MCF 10A (cell line): ENCODE measurements at regions not wholly inside any gene's neighbourhood (a gene's known extent, or its start where the extent isn't known, plus 50 kb on each side); places are given as distances from the start of the nearest gene placed in this dataset.
"Not testable (repeated sequence)": the region's sequence is repeated elsewhere in the genome, so short reads cannot be mapped to it uniquely, and the experiment has no call there.

Source experiments
- BruUV-seq: library from RNA; stranded (reverse); fragments of 400-500 nt; replicated peaks from 2 replicates; lab custom pipeline; 2021; lab: Mats Ljungman, UMichigan
- CTCF ChIA-PET: fragments of 300-600 bp; sonication (Branson Sonifier 250); formaldehyde crosslinking; extraction: SDS; loops from one replicate; lab custom pipeline; 2021; ENCODE audit warnings: antibody characterized with exemption, inconsistent platforms; lab: Yijun Ruan, JAX
- POLR2A ChIA-PET: fragments of 300-600, 350-650 bp; sonication (Branson Sonifier 250); formaldehyde crosslinking; extraction: SDS; loops from one replicate; lab custom pipeline; 2020; ENCODE audit warnings: antibody characterized with exemption, inconsistent platforms; lab: Yijun Ruan, JAX
- DNase-seq: peaks from one replicate; pipeline ENCODE4 v3.0.0-alpha.2; 2018; ENCODE audit not compliant: unreplicated experiment
- H3K27ac Mint-ChIP-seq: one replicate; pipeline ENCODE4 v1.8.0; 2022; ENCODE audit warnings: mild to moderate bottlenecking, low read depth, mixed read lengths; ENCODE audit not compliant: unreplicated experiment
- H3K27me3 Mint-ChIP-seq: one replicate; pipeline ENCODE4 v1.8.0; 2022; ENCODE audit warnings: mixed read lengths; ENCODE audit not compliant: insufficient read depth, unreplicated experiment
- H3K36me3 Mint-ChIP-seq: one replicate; pipeline ENCODE4 v1.8.0; 2022; ENCODE audit warnings: mild to moderate bottlenecking, moderate library complexity, mixed read lengths; ENCODE audit not compliant: insufficient read depth, unreplicated experiment
- H3K4me1 Mint-ChIP-seq: one replicate; pipeline ENCODE4 v1.8.0; 2022; ENCODE audit warnings: mixed read lengths; ENCODE audit not compliant: insufficient read depth, unreplicated experiment
- H3K4me3 Mint-ChIP-seq: one replicate; pipeline ENCODE4 v1.8.0; 2022; ENCODE audit warnings: mild to moderate bottlenecking, moderate library complexity, mixed read lengths; ENCODE audit not compliant: unreplicated experiment
- H3K9me3 Mint-ChIP-seq: one replicate; pipeline ENCODE4 v1.8.0; 2022; ENCODE audit warnings: mixed read lengths; ENCODE audit not compliant: unreplicated experiment
- intact Hi-C: fragments of 100-400 bp; cut with micrococcal nuclease; formaldehyde crosslinking; loops from 2 replicates; pipeline ENCODE4 v1.14.1; 2022
- TF ChIP-seq, protein P1 (sequence below): fragments of 200-600 bp; IDR thresholded peaks from one replicate; pipeline ENCODE4 v1.8.0; 2022; ENCODE audit warnings: antibody characterized with exemption, mild to moderate bottlenecking; ENCODE audit not compliant: unreplicated experiment

- H3K36me3 Mint-ChIP-seq, BruUV-seq, DNase-seq, H3K4me3 Mint-ChIP-seq, intact Hi-C loops, H3K27me3 Mint-ChIP-seq, POLR2A ChIA-PET, H3K9me3 Mint-ChIP-seq, H3K4me1 Mint-ChIP-seq, CTCF ChIA-PET, H3K27ac Mint-ChIP-seq: not testable (repeated sequence)
These were observed 93.2 kb upstream of the RPH3AL start, which contains the start of gene RFLNB for GRCh38 chr17:445839-446238. TSS of gene RFLNB (minus strand) at chr17:445939.

- POLR2A ChIA-PET, result no interaction called here
- TF ChIP-seq, protein P1, sequence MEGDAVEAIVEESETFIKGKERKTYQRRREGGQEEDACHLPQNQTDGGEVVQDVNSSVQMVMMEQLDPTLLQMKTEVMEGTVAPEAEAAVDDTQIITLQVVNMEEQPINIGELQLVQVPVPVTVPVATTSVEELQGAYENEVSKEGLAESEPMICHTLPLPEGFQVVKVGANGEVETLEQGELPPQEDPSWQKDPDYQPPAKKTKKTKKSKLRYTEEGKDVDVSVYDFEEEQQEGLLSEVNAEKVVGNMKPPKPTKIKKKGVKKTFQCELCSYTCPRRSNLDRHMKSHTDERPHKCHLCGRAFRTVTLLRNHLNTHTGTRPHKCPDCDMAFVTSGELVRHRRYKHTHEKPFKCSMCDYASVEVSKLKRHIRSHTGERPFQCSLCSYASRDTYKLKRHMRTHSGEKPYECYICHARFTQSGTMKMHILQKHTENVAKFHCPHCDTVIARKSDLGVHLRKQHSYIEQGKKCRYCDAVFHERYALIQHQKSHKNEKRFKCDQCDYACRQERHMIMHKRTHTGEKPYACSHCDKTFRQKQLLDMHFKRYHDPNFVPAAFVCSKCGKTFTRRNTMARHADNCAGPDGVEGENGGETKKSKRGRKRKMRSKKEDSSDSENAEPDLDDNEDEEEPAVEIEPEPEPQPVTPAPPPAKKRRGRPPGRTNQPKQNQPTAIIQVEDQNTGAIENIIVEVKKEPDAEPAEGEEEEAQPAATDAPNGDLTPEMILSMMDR, result no peak
- intact Hi-C loops, result no loop called here
These were observed 92.4 kb upstream of the RPH3AL start for GRCh38 chr17:444879-445454.

DNA sequence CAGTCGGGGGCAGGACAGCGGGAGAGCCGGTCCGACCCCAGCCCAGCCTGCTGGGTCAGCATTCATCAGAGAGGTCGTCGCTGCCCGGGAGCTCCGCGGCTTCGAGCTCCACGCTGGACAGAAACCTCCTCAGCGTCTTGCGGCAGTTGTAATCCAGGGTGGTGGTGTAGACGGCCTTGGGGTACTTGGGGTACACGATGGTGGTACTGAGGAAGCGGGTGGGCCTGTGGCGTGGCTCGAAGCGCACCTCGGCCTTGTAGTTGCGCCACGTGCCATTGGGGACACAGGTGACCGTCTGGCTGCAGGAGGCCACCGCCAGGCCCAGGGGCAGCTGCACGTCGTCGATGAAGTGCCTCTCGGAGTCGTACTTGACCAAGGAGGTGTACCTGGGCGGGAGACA lies 90.5 kb upstream of the RPH3AL start:
- no peaks in the 10 kb centered on the region for H3K4me1 Mint-ChIP-seq
- intact Hi-C loops, result no loop called here
- H3K9me3 Mint-ChIP-seq, result no peaks in the 10 kb centered on the region
- H3K4me3 Mint-ChIP-seq, result no peak overlapping the region
- TF ChIP-seq, protein P1, result no peak
- no TSS peak for BruUV-seq
- H3K36me3 Mint-ChIP-seq, result no peaks in the 10 kb centered on the region
- ChIA-PET CTCF (interaction anchor here (0.8 kb wide), 1 partner anchor 70 kb away, joined by 3 read pairs; no protein-coding TSS in a partner anchor), POLR2A (no interaction called here)
- no peak overlapping the region for H3K27ac Mint-ChIP-seq
- no peak for DNase-seq
- H3K27me3 Mint-ChIP-seq, result peaks cover 11% of the 10 kb centered on the region

More at GRCh38 chr17:444879-445454, 92.4 kb upstream of the RPH3AL start:
- H3K36me3 Mint-ChIP-seq, result no peaks in the 10 kb centered on the region
- no peaks in the 10 kb centered on the region for H3K9me3 Mint-ChIP-seq
- no peak overlapping the region for H3K4me3 Mint-ChIP-seq
- peaks cover 10% of the 10 kb centered on the region for H3K27me3 Mint-ChIP-seq
- CTCF ChIA-PET, result no interaction called here
- H3K27ac Mint-ChIP-seq, result no peak overlapping the region
- BruUV-seq, result no TSS peak
- DNase-seq, result no peak
- no peaks in the 10 kb centered on the region for H3K4me1 Mint-ChIP-seq

- Mint-ChIP-seq H3K27me3 (peaks cover 11% of the 10 kb centered on the region), H3K4me3 (no peak overlapping the region), H3K9me3 (no peaks in the 10 kb centered on the region), H3K27ac (no peak overlapping the region), H3K4me1 (no peaks in the 10 kb centered on the region), H3K36me3 (no peaks in the 10 kb centered on the region)
- CTCF ChIA-PET, result no interaction called here
- no TSS peak for BruUV-seq
- intact Hi-C loops, result no loop called here
- POLR2A ChIA-PET, result no interaction called here
- TF ChIP-seq, protein P1, result no peak
- no peak for DNase-seq
These were observed 88.7 kb upstream of the RPH3AL start for GRCh38 chr17:441155-441950.
